HepG2 (cell line): ENCODE measurements at regions not wholly inside any gene's neighbourhood (a gene's known extent, or its start where the extent isn't known, plus 50 kb on each side); places are given as distances from the start of the nearest gene placed in this dataset.

ENCODE experiments used
- ATAC-seq: fragments of 200-7000 bp; cut with Tn5 transposase; 3 replicates; pipeline ENCODE4 v1.9.1; 2020; ENCODE audit warnings: mild to moderate bottlenecking, moderate library complexity
- BruUV-seq: library from RNA; stranded (reverse); fragments of 400-500 nt; replicated peaks from 2 replicates; lab custom pipeline; 2021; lab: Mats Ljungman, UMichigan
- CTCF ChIA-PET: fragments of 300-600 bp; formaldehyde crosslinking; extraction: SDS; loops from one replicate; lab custom pipeline; 2021; ENCODE audit warnings: low total read pairs, inconsistent platforms, low intra/inter-chr PET ratio; lab: Yijun Ruan, JAX
- POLR2A ChIA-PET: fragments of 350-600 bp; sonication (Branson Sonifier 250); formaldehyde crosslinking; loops from one replicate; lab custom pipeline; 2020; ENCODE audit warnings: antibody characterized with exemption, inconsistent platforms; lab: Yijun Ruan, JAX
- DNase-seq: peaks from one replicate; pipeline ENCODE4 v3.0.0-alpha.2; 2015; ENCODE audit warnings: low spot score
- FAIRE-seq: peaks from 3 replicates; lab custom pipeline; 2011; peaks lifted over from hg19 to GRCh38; lab: Jason Lieb, UNC
- H2AFZ ChIP-seq: one replicate; pipeline ENCODE4 v1.6.1; 2011; ENCODE audit warnings: low read length, inconsistent platforms
- H3K27ac ChIP-seq: fragments of 300-600 bp; 3 replicates; pipeline ENCODE4 v1.8.0; 2011; ENCODE audit warnings: mixed run types, mild to moderate bottlenecking, mixed read lengths, low read length, inconsistent platforms; ENCODE audit not compliant: insufficient read depth; ENCODE audit errors: extremely low read length
- H3K27me3 ChIP-seq, 2 experiments: fragments of 200-600 bp in 1 of 2; 2 replicates in 1 of 2; 3 replicates in 1 of 2; pipeline versions ENCODE4 v1.6.0 to v1.8.0; 2011; ENCODE audit warnings: low read length in 2 of 2, mild to moderate bottlenecking in 2 of 2, moderate library complexity in 2 of 2, inconsistent platforms in 1 of 2; ENCODE audit not compliant: insufficient read depth in 2 of 2, control insufficient read depth in 1 of 2
- H3K36me3 ChIP-seq, 2 experiments: fragments of 200-600 bp in 1 of 2; replicated peaks in 1 of 2; 2 replicates in 1 of 2; 3 replicates in 1 of 2; pipeline versions ENCODE4 v1.5.1 to v1.8.0; 2011; ENCODE audit warnings: low read length in 2 of 2, inconsistent platforms in 1 of 2; ENCODE audit not compliant: insufficient read depth in 2 of 2, control insufficient read depth in 1 of 2
- H3K4me1 ChIP-seq: 2 replicates; pipeline ENCODE4 v1.5.1; 2012; ENCODE audit warnings: low read length, inconsistent platforms; ENCODE audit not compliant: insufficient read depth
- H3K4me2 ChIP-seq: 2 replicates; pipeline ENCODE4 v1.6.0; 2011; ENCODE audit warnings: low read depth, low read length, inconsistent platforms
- H3K4me3 ChIP-seq, 3 experiments: fragments of 200-600 bp in 1 of 3; sonication (generic), shearing (Covaris generic) in 1 of 3; replicated peaks in 1 of 3; 2 replicates each; pipeline ENCODE4 v1.5.1; 2011 to 2016; ENCODE audit warnings: low read length in 3 of 3, inconsistent platforms in 2 of 3, low read depth in 2 of 3, mild to moderate bottlenecking in 2 of 3, control low read depth in 1 of 3, mixed read lengths in 1 of 3; ENCODE audit not compliant: insufficient read depth in 1 of 3
- H3K79me2 ChIP-seq: one replicate; pipeline ENCODE4 v1.6.1; 2011; ENCODE audit warnings: low read length, inconsistent platforms; ENCODE audit not compliant: insufficient read depth
- H3K9ac ChIP-seq: 2 replicates; pipeline ENCODE4 v1.6.0; 2011; ENCODE audit warnings: mild to moderate bottlenecking, low read depth, low read length, inconsistent platforms; ENCODE audit not compliant: insufficient read depth
- H3K9me3 ChIP-seq: 2 replicates; pipeline ENCODE4 v1.5.1; 2012; ENCODE audit warnings: mild to moderate bottlenecking, low read length
- H4K20me1 ChIP-seq: 2 replicates; pipeline ENCODE4 v1.6.0; 2011; ENCODE audit warnings: inconsistent platforms, mild to moderate bottlenecking, low read length, moderate library complexity; ENCODE audit not compliant: insufficient read depth
- ATAD3A ChIP-seq: sonication (generic); formaldehyde crosslinking; IDR thresholded peaks from 2 replicates; pipeline ENCODE4 v1.4.0; 2020; ENCODE audit warnings: missing genetic modification reagents
- CREB1 ChIP-seq, 2 experiments: fragments of 450-650 bp in 1 of 2; IDR thresholded peaks; 2 replicates each; pipeline ENCODE4 v1.6.1; 2016 to 2017; ENCODE audit warnings: control low read depth in 1 of 2, mild to moderate bottlenecking in 1 of 2, missing compliant biosample characterization in 1 of 2, missing genetic modification characterization in 1 of 2
- DNMT3B ChIP-seq: conservative IDR thresholded peaks from 2 replicates; pipeline ENCODE4 v1.6.1; 2016; ENCODE audit warnings: missing biosample characterization, control low read depth
- ZFP62 ChIP-seq: sonication (generic); formaldehyde crosslinking; IDR thresholded peaks from 2 replicates; pipeline ENCODE4 v1.4.0; 2020; ENCODE audit warnings: missing genetic modification reagents
- ZMYM4 ChIP-seq: sonication (generic); formaldehyde crosslinking; IDR thresholded peaks from 2 replicates; pipeline ENCODE4 v1.8.1; 2023; ENCODE audit warnings: mild to moderate bottlenecking, missing genetic modification reagents
- ZNF17 ChIP-seq: sonication (generic); formaldehyde crosslinking; IDR thresholded peaks from 2 replicates; pipeline ENCODE4 v1.5.0; 2020; ENCODE audit warnings: mild to moderate bottlenecking, missing genetic modification reagents
- ZNF225 ChIP-seq: sonication (generic); formaldehyde crosslinking; IDR thresholded peaks from 2 replicates; pipeline ENCODE4 v1.4.0; 2020; ENCODE audit warnings: mild to moderate bottlenecking, missing genetic modification reagents
- ZNF451 ChIP-seq: sonication (generic); formaldehyde crosslinking; IDR thresholded peaks from 2 replicates; pipeline ENCODE4 v1.5.0; 2020; ENCODE audit warnings: mild to moderate bottlenecking, missing genetic modification reagents
- ZNF839 ChIP-seq: sonication (generic); formaldehyde crosslinking; IDR thresholded peaks from 2 replicates; pipeline ENCODE4 v1.4.0; 2020; ENCODE audit warnings: missing genetic modification reagents, mild to moderate bottlenecking, borderline replicate concordance
- WGBS: methylation state at CpG from one replicate; pipeline ENCODE4 v1.1.6; 2017; ENCODE audit warnings: low lambda C conversion rate; 5-methylcytosine and 5-hydroxymethylcytosine counted together
- in situ Hi-C: cut with HindIII; loops from 2 replicates; pipeline ENCODE4 v1.10.0; 2017; ENCODE audit warnings: low pct_unique_long_range_greater_than_20kb; ENCODE audit not compliant: extremely low pct_ligation_motif_present
- intact Hi-C: fragments of 100-400 bp; cut with micrococcal nuclease; formaldehyde crosslinking; loops from one replicate; pipeline ENCODE4 v1.10.0; 2022; ENCODE audit not compliant: unreplicated experiment
- TF ChIP-seq, protein P1 (sequence below): sonication (generic); formaldehyde crosslinking; IDR thresholded peaks from 2 replicates; pipeline ENCODE4 v1.4.0; 2020; ENCODE audit warnings: missing genetic modification reagents; ENCODE audit errors: not compliant biosample characterization
- TF ChIP-seq, protein P2 (sequence below): sonication (generic); formaldehyde crosslinking; IDR thresholded peaks from 2 replicates; pipeline ENCODE4 v1.8.0; 2022; ENCODE audit warnings: low read depth, missing genetic modification reagents
- TF ChIP-seq, protein P3 (sequence below): sonication (generic); formaldehyde crosslinking; IDR thresholded peaks from 2 replicates; pipeline ENCODE4 v1.5.0; 2020; ENCODE audit warnings: mild to moderate bottlenecking, missing genetic modification reagents
- TF ChIP-seq, protein P4 (sequence below): sonication (generic); formaldehyde crosslinking; IDR thresholded peaks from 2 replicates; pipeline ENCODE4 v1.5.1; 2020; ENCODE audit warnings: missing genetic modification reagents, mild to moderate bottlenecking, borderline replicate concordance
- TF ChIP-seq, protein P5 (sequence below): sonication (generic); formaldehyde crosslinking; conservative IDR thresholded peaks from 2 replicates; pipeline ENCODE4 v1.4.0; 2020; ENCODE audit warnings: missing genetic modification reagents
- TF ChIP-seq, protein P6 (sequence below): sonication (generic); formaldehyde crosslinking; IDR thresholded peaks from 2 replicates; pipeline ENCODE4 v1.4.0; 2020; ENCODE audit warnings: mild to moderate bottlenecking, missing genetic modification reagents

DNA sequence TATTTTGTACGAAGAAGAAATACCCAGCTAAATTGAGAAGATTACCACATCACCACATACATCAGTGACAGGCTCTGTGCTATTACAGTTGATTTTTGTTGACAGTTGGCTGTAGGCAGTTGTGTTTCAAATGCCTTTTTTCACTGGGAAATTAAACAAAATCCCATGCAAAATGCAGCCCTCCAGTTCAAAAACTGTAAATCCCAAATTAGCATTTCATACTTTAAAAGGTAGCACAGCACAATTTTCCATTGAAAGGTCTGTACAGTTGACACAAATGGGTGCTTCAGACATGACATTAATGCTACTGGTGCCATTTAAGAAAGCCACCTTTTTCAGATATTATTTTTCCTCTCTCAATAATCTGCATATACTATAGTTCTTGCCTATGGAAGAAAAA is 807.2 kb downstream of the BCL11A start:
- FAIRE-seq (no peak), DNase-seq (no peak), ATAC-seq (no peak)
- ChIA-PET POLR2A (no interaction called here), CTCF (no interaction called here)
- H3K4me1 ChIP-seq, result no peaks in the 10 kb centered on the region
- intact Hi-C loops (no loop called here), in situ Hi-C loops (no loop called here)
- WGBS, result 13% methylated on average over 1 of the region's 1 CpG
- H2AFZ ChIP-seq, result no peak overlapping the region
- no TSS peak for BruUV-seq
- no peak overlapping the region for H3K4me2 ChIP-seq
- H3K36me3 ChIP-seq, result no peaks in the 10 kb centered on the region
- no peaks in the 10 kb centered on the region for H3K79me2 ChIP-seq
- no peak overlapping the region for H3K9ac ChIP-seq
- H3K4me3 ChIP-seq, result no peak overlapping the region
- H4K20me1 ChIP-seq, result no peaks in the 10 kb centered on the region
- H3K9me3 ChIP-seq, result no peaks in the 10 kb centered on the region
- no peak overlapping the region for H3K27ac ChIP-seq
- no peaks in the 10 kb centered on the region for H3K27me3 ChIP-seq
- no peak for TF ChIP-seq ZNF225 (CRISPR knock-in tag)
- TF ChIP-seq, protein P1, sequence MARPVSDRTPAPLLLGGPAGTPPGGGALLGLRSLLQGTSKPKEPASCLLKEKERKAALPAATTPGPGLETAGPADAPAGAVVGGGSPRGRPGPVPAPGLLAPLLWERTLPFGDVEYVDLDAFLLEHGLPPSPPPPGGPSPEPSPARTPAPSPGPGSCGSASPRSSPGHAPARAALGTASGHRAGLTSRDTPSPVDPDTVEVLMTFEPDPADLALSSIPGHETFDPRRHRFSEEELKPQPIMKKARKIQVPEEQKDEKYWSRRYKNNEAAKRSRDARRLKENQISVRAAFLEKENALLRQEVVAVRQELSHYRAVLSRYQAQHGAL (CRISPR knock-in tag), result no peak
- TF ChIP-seq, protein P2, sequence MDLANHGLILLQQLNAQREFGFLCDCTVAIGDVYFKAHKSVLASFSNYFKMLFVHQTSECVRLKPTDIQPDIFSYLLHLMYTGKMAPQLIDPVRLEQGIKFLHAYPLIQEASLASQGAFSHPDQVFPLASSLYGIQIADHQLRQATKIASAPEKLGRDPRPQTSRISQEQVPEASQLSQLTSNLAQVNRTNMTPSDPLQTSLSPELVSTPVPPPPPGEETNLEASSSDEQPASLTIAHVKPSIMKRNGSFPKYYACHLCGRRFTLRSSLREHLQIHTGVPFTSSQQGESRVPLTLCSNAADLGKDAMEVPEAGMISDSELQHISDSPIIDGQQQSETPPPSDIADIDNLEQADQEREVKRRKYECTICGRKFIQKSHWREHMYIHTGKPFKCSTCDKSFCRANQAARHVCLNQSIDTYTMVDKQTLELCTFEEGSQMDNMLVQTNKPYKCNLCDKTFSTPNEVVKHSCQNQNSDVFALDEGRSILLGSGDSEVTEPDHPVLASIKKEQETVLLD (CRISPR knock-in tag), result no peak
- TF ChIP-seq, protein P3, sequence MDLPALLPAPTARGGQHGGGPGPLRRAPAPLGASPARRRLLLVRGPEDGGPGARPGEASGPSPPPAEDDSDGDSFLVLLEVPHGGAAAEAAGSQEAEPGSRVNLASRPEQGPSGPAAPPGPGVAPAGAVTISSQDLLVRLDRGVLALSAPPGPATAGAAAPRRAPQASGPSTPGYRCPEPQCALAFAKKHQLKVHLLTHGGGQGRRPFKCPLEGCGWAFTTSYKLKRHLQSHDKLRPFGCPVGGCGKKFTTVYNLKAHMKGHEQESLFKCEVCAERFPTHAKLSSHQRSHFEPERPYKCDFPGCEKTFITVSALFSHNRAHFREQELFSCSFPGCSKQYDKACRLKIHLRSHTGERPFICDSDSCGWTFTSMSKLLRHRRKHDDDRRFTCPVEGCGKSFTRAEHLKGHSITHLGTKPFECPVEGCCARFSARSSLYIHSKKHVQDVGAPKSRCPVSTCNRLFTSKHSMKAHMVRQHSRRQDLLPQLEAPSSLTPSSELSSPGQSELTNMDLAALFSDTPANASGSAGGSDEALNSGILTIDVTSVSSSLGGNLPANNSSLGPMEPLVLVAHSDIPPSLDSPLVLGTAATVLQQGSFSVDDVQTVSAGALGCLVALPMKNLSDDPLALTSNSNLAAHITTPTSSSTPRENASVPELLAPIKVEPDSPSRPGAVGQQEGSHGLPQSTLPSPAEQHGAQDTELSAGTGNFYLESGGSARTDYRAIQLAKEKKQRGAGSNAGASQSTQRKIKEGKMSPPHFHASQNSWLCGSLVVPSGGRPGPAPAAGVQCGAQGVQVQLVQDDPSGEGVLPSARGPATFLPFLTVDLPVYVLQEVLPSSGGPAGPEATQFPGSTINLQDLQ (CRISPR knock-in tag), result no peak
- TF ChIP-seq ZNF451 (CRISPR knock-in tag), result no peak
- TF ChIP-seq, protein P4, sequence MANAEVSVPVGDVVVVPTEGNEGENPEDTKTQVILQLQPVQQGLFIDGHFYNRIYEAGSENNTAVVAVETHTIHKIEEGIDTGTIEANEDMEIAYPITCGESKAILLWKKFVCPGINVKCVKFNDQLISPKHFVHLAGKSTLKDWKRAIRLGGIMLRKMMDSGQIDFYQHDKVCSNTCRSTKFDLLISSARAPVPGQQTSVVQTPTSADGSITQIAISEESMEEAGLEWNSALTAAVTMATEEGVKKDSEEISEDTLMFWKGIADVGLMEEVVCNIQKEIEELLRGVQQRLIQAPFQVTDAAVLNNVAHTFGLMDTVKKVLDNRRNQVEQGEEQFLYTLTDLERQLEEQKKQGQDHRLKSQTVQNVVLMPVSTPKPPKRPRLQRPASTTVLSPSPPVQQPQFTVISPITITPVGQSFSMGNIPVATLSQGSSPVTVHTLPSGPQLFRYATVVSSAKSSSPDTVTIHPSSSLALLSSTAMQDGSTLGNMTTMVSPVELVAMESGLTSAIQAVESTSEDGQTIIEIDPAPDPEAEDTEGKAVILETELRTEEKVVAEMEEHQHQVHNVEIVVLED (CRISPR knock-in tag), result no peak
- TF ChIP-seq ZNF17 (CRISPR knock-in tag), result no peak
- no peak for TF ChIP-seq ZNF839
- TF ChIP-seq CREB1 (IDR thresholded peaks at IDR 0.05), result no peak
- no peak for TF ChIP-seq CREB1 (CRISPR knock-in tag; IDR thresholded peaks at IDR 0.05)
- no peak for TF ChIP-seq ATAD3A
- TF ChIP-seq, protein P5, sequence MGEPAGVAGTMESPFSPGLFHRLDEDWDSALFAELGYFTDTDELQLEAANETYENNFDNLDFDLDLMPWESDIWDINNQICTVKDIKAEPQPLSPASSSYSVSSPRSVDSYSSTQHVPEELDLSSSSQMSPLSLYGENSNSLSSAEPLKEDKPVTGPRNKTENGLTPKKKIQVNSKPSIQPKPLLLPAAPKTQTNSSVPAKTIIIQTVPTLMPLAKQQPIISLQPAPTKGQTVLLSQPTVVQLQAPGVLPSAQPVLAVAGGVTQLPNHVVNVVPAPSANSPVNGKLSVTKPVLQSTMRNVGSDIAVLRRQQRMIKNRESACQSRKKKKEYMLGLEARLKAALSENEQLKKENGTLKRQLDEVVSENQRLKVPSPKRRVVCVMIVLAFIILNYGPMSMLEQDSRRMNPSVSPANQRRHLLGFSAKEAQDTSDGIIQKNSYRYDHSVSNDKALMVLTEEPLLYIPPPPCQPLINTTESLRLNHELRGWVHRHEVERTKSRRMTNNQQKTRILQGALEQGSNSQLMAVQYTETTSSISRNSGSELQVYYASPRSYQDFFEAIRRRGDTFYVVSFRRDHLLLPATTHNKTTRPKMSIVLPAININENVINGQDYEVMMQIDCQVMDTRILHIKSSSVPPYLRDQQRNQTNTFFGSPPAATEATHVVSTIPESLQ, result no peak
- no peak for TF ChIP-seq ZMYM4
- no peak for TF ChIP-seq DNMT3B (CRISPR knock-in tag)
- no peak for TF ChIP-seq ZFP62 (CRISPR knock-in tag)
- TF ChIP-seq, protein P6, sequence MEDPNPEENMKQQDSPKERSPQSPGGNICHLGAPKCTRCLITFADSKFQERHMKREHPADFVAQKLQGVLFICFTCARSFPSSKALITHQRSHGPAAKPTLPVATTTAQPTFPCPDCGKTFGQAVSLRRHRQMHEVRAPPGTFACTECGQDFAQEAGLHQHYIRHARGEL, result no peak
